Stimulated activated CD8-positive, alpha-beta memory T cell treated with anti-CD3 and anti-CD28 coated beads, Interleukin-15, amount 100 ng/mL, for 48 hours (primary cell): ENCODE measurements at regions not wholly inside any gene's neighbourhood (a gene's known extent, or its start where the extent isn't known, plus 50 kb on each side); places are given as distances from the start of the nearest gene placed in this dataset.

Experiments
- DNase-seq, 2 donors: peaks; one replicate each; pipeline ENCODE4 v3.0.0-alpha.2; 2020; ENCODE audit warnings: low read depth in 2 of 2

GRCh38 chr11:129267716-129268115 lies 75.6 kb upstream of the ARHGAP32 start:
- no peak for DNase-seq

- DNase-seq = no peak
Measured at GRCh38 chr11:129266536-129266935, 74.4 kb upstream of the ARHGAP32 start.

GRCh38 chr11:129265125-129265788 lies 73.1 kb upstream of the ARHGAP32 start:
- no peak for DNase-seq

- no peak for DNase-seq
Measured at GRCh38 chr11:129264114-129264513, 72.0 kb upstream of the ARHGAP32 start.

- no peak for DNase-seq
Measured at GRCh38 chr11:129260750-129261149, 68.6 kb upstream of the ARHGAP32 start.

GRCh38 chr11:129259931-129260348 lies 67.8 kb upstream of the ARHGAP32 start:
- DNase-seq = no peak

- DNase-seq = no peak
Measured at GRCh38 chr11:129258205-129258604, 66.1 kb upstream of the ARHGAP32 start.

- DNase-seq = no peak
Measured at GRCh38 chr11:129257512-129257911, 65.4 kb upstream of the ARHGAP32 start.

- no peak for DNase-seq
Measured at GRCh38 chr11:129252621-129253020, 60.5 kb upstream of the ARHGAP32 start.

GRCh38 chr11:129251067-129251466 lies 58.9 kb upstream of the ARHGAP32 start:
- DNase-seq = no peak

- DNase-seq = no peak
Measured at GRCh38 chr11:129249923-129250322, 57.8 kb upstream of the ARHGAP32 start.

GRCh38 chr11:129249351-129249750 lies 57.2 kb upstream of the ARHGAP32 start:
- no peak for DNase-seq

GRCh38 chr11:129248618-129249017 lies 56.5 kb upstream of the ARHGAP32 start:
- DNase-seq = no peak

- no peak for DNase-seq
Measured at GRCh38 chr11:129247135-129247534, 55.0 kb upstream of the ARHGAP32 start.

- no peak for DNase-seq
Measured at GRCh38 chr11:129242855-129243254, 50.7 kb upstream of the ARHGAP32 start.
